OCI-LY1 (cell line): ENCODE measurements at regions not wholly inside any gene's neighbourhood (a gene's known extent, or its start where the extent isn't known, plus 50 kb on each side); places are given as distances from the start of the nearest gene placed in this dataset.

Source experiments
- H2AFZ ChIP-seq: fragments of 200-600 bp; sonication (generic), shearing (Covaris generic); 2 replicates; pipeline ENCODE4 v1.6.0; 2014; ENCODE audit warnings: antibody characterized with exemption, mild to moderate bottlenecking, low read length
- H3F3A ChIP-seq: fragments of 200-600 bp; sonication (generic), shearing (Covaris generic); 2 replicates; pipeline ENCODE4 v1.6.0; 2014; ENCODE audit warnings: mild to moderate bottlenecking, antibody characterized with exemption, low read length, moderate library complexity; ENCODE audit not compliant: insufficient read depth
- H3K27ac ChIP-seq: fragments of 200-600 bp; sonication (generic); 2 replicates; pipeline ENCODE4 v1.5.1; 2014; ENCODE audit warnings: low read length, mixed run types, mild to moderate bottlenecking, low read depth; ENCODE audit not compliant: poor library complexity, severe bottlenecking
- H3K27me3 ChIP-seq: fragments of 200-600 bp; sonication (generic); 2 replicates; pipeline ENCODE4 v1.6.0; 2014; ENCODE audit warnings: antibody characterized with exemption, mild to moderate bottlenecking, low read length, moderate library complexity; ENCODE audit not compliant: insufficient read depth
- H3K36me3 ChIP-seq: fragments of 200-600 bp; sonication (generic); 2 replicates; pipeline ENCODE4 v1.6.1; 2014; ENCODE audit warnings: mild to moderate bottlenecking, antibody characterized with exemption, low read length, moderate library complexity, mixed read lengths; ENCODE audit not compliant: insufficient read depth
- H3K4me1 ChIP-seq: fragments of 200-600 bp; sonication (generic); 2 replicates; pipeline ENCODE4 v1.5.1; 2014; ENCODE audit warnings: mild to moderate bottlenecking, low read length, moderate library complexity; ENCODE audit not compliant: insufficient read depth, severe bottlenecking
- H3K4me2 ChIP-seq: fragments of 200-600 bp; sonication (generic), shearing (Covaris generic); 2 replicates; pipeline ENCODE4 v1.6.1; 2014; ENCODE audit warnings: low read length
- H3K4me3 ChIP-seq: fragments of 200-600 bp; sonication (generic); 2 replicates; pipeline ENCODE4 v1.5.1; 2014; ENCODE audit warnings: low read length, low read depth, mild to moderate bottlenecking, mixed read lengths; ENCODE audit not compliant: poor library complexity, severe bottlenecking
- H3K79me2 ChIP-seq: fragments of 200-600 bp; shearing (Covaris generic); 2 replicates; pipeline ENCODE4 v1.6.1; 2016; ENCODE audit warnings: mixed run types, low read length, mixed read lengths; ENCODE audit not compliant: insufficient read depth
- H3K9ac ChIP-seq: fragments of 200-600 bp; sonication (generic), shearing (Covaris generic); 2 replicates; pipeline ENCODE4 v1.6.1; 2014; ENCODE audit warnings: mild to moderate bottlenecking, low read length, mixed read lengths
- H3K9me2 ChIP-seq: fragments of 200-600 bp; sonication (generic), shearing (Covaris generic); 2 replicates; pipeline ENCODE4 v1.6.1; 2014; ENCODE audit warnings: low read depth, mild to moderate bottlenecking, low read length, mixed read lengths
- H3K9me3 ChIP-seq: fragments of 200-600 bp; shearing (Covaris generic); 2 replicates; pipeline ENCODE4 v1.6.1; 2014; ENCODE audit warnings: low read length, mixed read lengths
- H4K20me1 ChIP-seq: fragments of 200-600 bp; sonication (generic), shearing (Covaris generic); 2 replicates; pipeline ENCODE4 v1.6.0; 2016; ENCODE audit warnings: mild to moderate bottlenecking, low read length; ENCODE audit not compliant: insufficient read depth
- CTCF ChIP-seq: fragments of 200-600 bp; sonication (generic), shearing (Covaris generic); IDR thresholded peaks from 2 replicates; pipeline ENCODE4 v1.5.1; 2017; ENCODE audit warnings: mild to moderate bottlenecking, antibody characterized with exemption, low read length, moderate library complexity, mixed read lengths
- EZH2 ChIP-seq: fragments of 200-600 bp; sonication (generic), shearing (Covaris generic); IDR thresholded peaks from 2 replicates; pipeline ENCODE4 v1.8.0; 2017; ENCODE audit warnings: borderline replicate concordance, mixed run types, mild to moderate bottlenecking, antibody characterized with exemption, low read length, moderate library complexity, mixed read lengths

- Histone ChIP-seq H3K9me3 (no peaks in the 10 kb centered on the region; the same call in 1 of the 2 replicates), H3K9me2 (no peaks in the 10 kb centered on the region), H3K27ac (no peak overlapping the region), H3F3A (no peaks in the 10 kb centered on the region), H3K27me3 (no peaks in the 10 kb centered on the region), H3K36me3 (no peaks in the 10 kb centered on the region), H2AFZ (no peak overlapping the region), H3K9ac (no peak overlapping the region), H3K4me3 (no peak overlapping the region), H4K20me1 (no peaks in the 10 kb centered on the region), H3K79me2 (no peaks in the 10 kb centered on the region), H3K4me1 (peaks cover 7% of the 10 kb centered on the region), H3K4me2 (no peak overlapping the region)
- no peak for TF ChIP-seq EZH2
- TF ChIP-seq CTCF = no peak
Observed at GRCh38 chr4:180805101-180805500, 1438.1 kb upstream of the TENM3 start.

DNA sequence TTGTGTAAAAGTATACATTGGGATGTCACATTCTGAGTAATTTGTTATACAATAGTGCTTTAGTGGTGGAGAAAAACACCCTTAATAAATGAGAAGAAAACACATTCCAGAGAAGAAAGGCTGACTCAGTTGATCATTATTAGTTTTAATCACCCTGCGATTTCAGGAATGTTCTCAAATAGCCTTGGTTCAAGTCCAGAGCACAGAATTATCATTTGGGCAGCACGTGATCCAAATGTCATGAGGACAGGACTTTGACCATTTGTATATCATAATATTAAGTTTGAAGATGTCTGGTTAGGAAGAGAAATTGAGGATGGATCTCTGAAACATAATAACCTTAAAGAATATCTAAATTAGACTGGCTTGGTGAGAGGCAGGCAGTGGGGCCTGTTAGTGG is 1434.3 kb upstream of the TENM3 start:
- Histone ChIP-seq H3K4me2 (no peak overlapping the region), H3K4me1 (peaks cover 27% of the 10 kb centered on the region), H3K79me2 (no peaks in the 10 kb centered on the region), H3K9ac (no peak overlapping the region), H3F3A (no peaks in the 10 kb centered on the region), H4K20me1 (no peaks in the 10 kb centered on the region), H3K9me2 (no peaks in the 10 kb centered on the region), H3K9me3 (no peaks in the 10 kb centered on the region; the same call in 1 of the 2 replicates), H3K36me3 (no peaks in the 10 kb centered on the region), H3K4me3 (no peak overlapping the region), H2AFZ (no peak overlapping the region), H3K27ac (no peak overlapping the region), H3K27me3 (no peaks in the 10 kb centered on the region)
- no peak for TF ChIP-seq CTCF
- no peak for TF ChIP-seq EZH2

GRCh38 chr4:180809439-180809838 is 1433.8 kb upstream of the TENM3 start:
- no peak for TF ChIP-seq EZH2
- TF ChIP-seq CTCF = no peak
- no peak overlapping the region for H2AFZ ChIP-seq

More at GRCh38 chr4:180809439-180809838, 1433.8 kb upstream of the TENM3 start:
- no peak overlapping the region for H3K27ac ChIP-seq
- H3K4me3 ChIP-seq = no peak overlapping the region
- H3K79me2 ChIP-seq = no peaks in the 10 kb centered on the region
- no peak overlapping the region for H3K4me2 ChIP-seq
- no peaks in the 10 kb centered on the region for H3K27me3 ChIP-seq
- H4K20me1 ChIP-seq = no peaks in the 10 kb centered on the region
- no peaks in the 10 kb centered on the region for H3F3A ChIP-seq
- H3K9me3 ChIP-seq = no peaks in the 10 kb centered on the region; the same call in 1 of the 2 replicates
- H3K36me3 ChIP-seq = no peaks in the 10 kb centered on the region
- no peaks in the 10 kb centered on the region for H3K9me2 ChIP-seq
- H3K9ac ChIP-seq = no peak overlapping the region
- peaks cover 27% of the 10 kb centered on the region for H3K4me1 ChIP-seq
